OCI-LY7 (cell line): ENCODE measurements at regions not wholly inside any gene's neighbourhood (a gene's known extent, or its start where the extent isn't known, plus 50 kb on each side); places are given as distances from the start of the nearest gene placed in this dataset.

Experiments
- CTCF ChIP-seq: fragments of 200-600 bp; sonication (generic); conservative IDR thresholded peaks from 2 replicates; pipeline ENCODE4 v1.5.1; 2014; ENCODE audit warnings: mild to moderate bottlenecking, antibody characterized with exemption, low read length, moderate library complexity, mixed read lengths
- EZH2phosphoT487 ChIP-seq: fragments of 200-600 bp; sonication (generic); IDR thresholded peaks from 2 replicates; pipeline ENCODE4 v1.6.1; 2018; ENCODE audit warnings: low read depth, borderline replicate concordance, mild to moderate bottlenecking, mixed run types, antibody characterized with exemption, low read length, moderate library complexity, mixed read lengths

GRCh38 chr11:69874178-69874983, 55.2 kb upstream of the FGF3 start:
- TF ChIP-seq CTCF (no peak), EZH2phosphoT487 (no peak)
